Upper lobe of left lung (tissue), 4 donors: ENCODE measurements at regions not wholly inside any gene's neighbourhood (a gene's known extent, or its start where the extent isn't known, plus 50 kb on each side); places are given as distances from the start of the nearest gene placed in this dataset.

Experiments
- CTCF ChIP-seq, 6 experiments: fragments of 450-650 bp in 4 of 6; fragments of 200-600 bp in 2 of 6; sonication (generic) in 2 of 6; IDR thresholded peaks; one replicate each; pipeline ENCODE4 v1.5.1; 2016 to 2019; ENCODE audit warnings: antibody characterized with exemption in 6 of 6
- EP300 ChIP-seq, 4 donors: sonication (generic); formaldehyde crosslinking; IDR thresholded peaks; one replicate each; pipeline ENCODE4 v1.5.1; 2017; ENCODE audit warnings: antibody characterized with exemption in 4 of 4, control low read depth in 2 of 4
- POLR2AphosphoS5 ChIP-seq, 2 donors: sonication (generic); formaldehyde crosslinking; IDR thresholded peaks; one replicate each; pipeline ENCODE4 v1.5.1; 2017; ENCODE audit warnings: antibody characterized with exemption in 2 of 2

DNA sequence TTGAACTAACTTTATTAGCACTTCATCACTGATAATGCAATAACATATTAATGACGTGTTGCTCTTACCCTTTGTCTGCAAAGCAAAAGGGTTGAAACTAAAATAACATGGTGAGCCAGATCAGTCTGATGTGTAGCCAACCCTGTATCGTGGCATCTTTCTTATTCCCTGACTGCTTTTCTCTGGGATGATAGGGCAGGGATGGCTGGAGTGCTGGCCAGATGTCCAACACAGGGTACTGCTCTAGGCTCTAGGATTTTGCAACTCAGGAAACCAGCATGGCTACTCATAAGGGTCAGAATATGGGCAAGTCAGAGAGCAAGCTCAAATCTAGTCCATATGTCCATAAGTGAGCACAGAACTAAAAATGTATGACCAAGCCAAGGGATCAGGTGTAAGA, 129.1 kb downstream of the SLC17A6 start:
- no peak for TF ChIP-seq CTCF (IDR thresholded peaks at IDR 0.05)
- TF ChIP-seq EP300 (IDR thresholded peaks at IDR 0.05) = no peak
- TF ChIP-seq POLR2AphosphoS5 (IDR thresholded peaks at IDR 0.05) = no peak
